CD4-positive, alpha-beta T cell (primary cell): ENCODE measurements at regions not wholly inside any gene's neighbourhood (a gene's known extent, or its start where the extent isn't known, plus 50 kb on each side); places are given as distances from the start of the nearest gene placed in this dataset.

Source experiments
- ATAC-seq: fragments of 200-7000 bp; cut with Tn5 transposase; one replicate; pipeline ENCODE4 v1.10.0; 2022; ENCODE audit warnings: mild to moderate bottlenecking; ENCODE audit not compliant: poor library complexity
- CTCF ChIA-PET: fragments of 350-600 bp; sonication (Branson Sonifier 250); formaldehyde crosslinking; loops from one replicate; lab custom pipeline; 2021; ENCODE audit warnings: antibody characterized with exemption, inconsistent platforms; lab: Charles Lee
- POLR2A ChIA-PET: fragments of 350-600 bp; sonication (Branson Sonifier 250); formaldehyde crosslinking; loops from one replicate; lab custom pipeline; 2021; ENCODE audit warnings: antibody characterized with exemption, inconsistent platforms; lab: Charles Lee
- DNase-seq, 14 experiments: peaks; one replicate each; pipeline ENCODE4 v3.0.0-alpha.2; 2013 to 2020; ENCODE audit warnings: mixed read lengths in 2 of 14
- H3K27ac ChIP-seq, 2 donors: one replicate each; pipeline versions ENCODE4 v1.5.1 to v1.7.0; 2013; ENCODE audit warnings: low read length in 2 of 2, low read depth in 1 of 2, mild to moderate bottlenecking in 1 of 2
- H3K27me3 ChIP-seq, 2 experiments: 1 replicate in 1 of 2; 2 replicates in 1 of 2; pipeline versions ENCODE4 v1.6.1 to v1.7.0; 2013; ENCODE audit warnings: low read length in 2 of 2, control low read depth in 1 of 2, mild to moderate bottlenecking in 1 of 2, moderate library complexity in 1 of 2; ENCODE audit not compliant: insufficient read depth in 2 of 2, control insufficient read depth in 1 of 2
- H3K36me3 ChIP-seq: one replicate; pipeline ENCODE4 v1.6.1; 2013; ENCODE audit warnings: low read length, control low read depth; ENCODE audit not compliant: insufficient read depth
- H3K4me1 ChIP-seq: one replicate; pipeline ENCODE4 v1.6.1; 2013; ENCODE audit warnings: low read length, control low read depth; ENCODE audit not compliant: insufficient read depth
- H3K4me3 ChIP-seq: one replicate; pipeline ENCODE4 v1.5.1; 2013; ENCODE audit warnings: mild to moderate bottlenecking, low read length, moderate library complexity
- H3K9me3 ChIP-seq, 2 experiments: 1 replicate in 1 of 2; 2 replicates in 1 of 2; pipeline versions ENCODE4 v1.6.1 to v1.7.0; 2013; ENCODE audit warnings: low read length in 2 of 2, mild to moderate bottlenecking in 2 of 2, control low read depth in 1 of 2, moderate library complexity in 1 of 2; ENCODE audit not compliant: control insufficient read depth in 1 of 2, insufficient read depth in 1 of 2
- H3K27ac Mint-ChIP-seq: one replicate; pipeline ENCODE4 v1.8.0; 2020; ENCODE audit warnings: mixed read lengths
- H3K27me3 Mint-ChIP-seq: one replicate; pipeline ENCODE4 v1.8.0; 2021; ENCODE audit warnings: mixed read lengths
- H3K36me3 Mint-ChIP-seq: one replicate; pipeline ENCODE4 v1.8.0; 2021; ENCODE audit warnings: low read depth, mixed read lengths
- H3K4me1 Mint-ChIP-seq: one replicate; pipeline ENCODE4 v1.8.0; 2021; ENCODE audit warnings: low read depth, mixed read lengths
- H3K4me3 Mint-ChIP-seq: one replicate; pipeline ENCODE4 v1.8.0; 2020; ENCODE audit warnings: mild to moderate bottlenecking, mixed read lengths
- H3K9me3 Mint-ChIP-seq: one replicate; pipeline ENCODE4 v1.8.0; 2020; ENCODE audit warnings: mixed read lengths
- CTCF ChIP-seq: fragments of 200-600 bp; IDR thresholded peaks from one replicate; pipeline ENCODE4 v1.8.0; 2022; ENCODE audit warnings: antibody characterized with exemption, mild to moderate bottlenecking
- intact Hi-C, 2 experiments: fragments of 100-400 bp; cut with DNase I in 1 of 2; cut with micrococcal nuclease in 1 of 2; formaldehyde crosslinking; loops; one replicate each; pipeline versions ENCODE4 v1.15.1 to v1.9.0; 2023 to 2025; cut with DNase I, micrococcal nuclease

GRCh38 chr16:85371948-85372347 is 241.2 kb upstream of the GSE1 start:
- Histone ChIP-seq H3K9me3 (peaks cover 0 to 3% of the 10 kb centered on the region in 2 experiments), H3K27ac (no peak overlapping the region), H3K36me3 (no peaks in the 10 kb centered on the region), H3K27me3 (peaks cover 0 to 2% of the 10 kb centered on the region in 2 experiments), H3K4me1 (no peaks in the 10 kb centered on the region), H3K4me3 (no peak overlapping the region)
- TF ChIP-seq CTCF = no peak
- Mint-ChIP-seq H3K27ac (no peak overlapping the region), H3K4me3 (no peak overlapping the region), H3K27me3 (no peaks in the 10 kb centered on the region), H3K4me1 (no peaks in the 10 kb centered on the region), H3K9me3 (no peaks in the 10 kb centered on the region), H3K36me3 (no peaks in the 10 kb centered on the region)
- ATAC-seq (no peak), DNase-seq (no peak)
- ChIA-PET CTCF (no interaction called here), POLR2A (interaction anchor here (0.9 kb wide), 1 partner anchor 244 kb away, joined by 3 read pairs; no protein-coding TSS in a partner anchor)
- intact Hi-C loops = loop anchor here in 1 of 2 experiments (2.0 kb wide), 1 partner anchor 345 kb away; no protein-coding TSS in a partner anchor

GRCh38 chr16:85372627-85373372 is 240.3 kb upstream of the GSE1 start:
- ChIA-PET POLR2A (no interaction called here), CTCF (no interaction called here)
- Histone ChIP-seq H3K9me3 (peaks cover 0 to 3% of the 10 kb centered on the region in 2 experiments), H3K36me3 (no peaks in the 10 kb centered on the region), H3K27me3 (peaks cover 0 to 2% of the 10 kb centered on the region in 2 experiments), H3K4me3 (no peak overlapping the region), H3K4me1 (no peaks in the 10 kb centered on the region), H3K27ac (no peak overlapping the region)
- Mint-ChIP-seq H3K4me1 (no peaks in the 10 kb centered on the region), H3K9me3 (no peaks in the 10 kb centered on the region), H3K36me3 (no peaks in the 10 kb centered on the region), H3K27me3 (no peaks in the 10 kb centered on the region), H3K27ac (no peak overlapping the region), H3K4me3 (no peak overlapping the region)
- DNase-seq = peak in 3 of 14 experiments; percentile 7 to 44 (median 25)
- ATAC-seq = no peak
- no peak for TF ChIP-seq CTCF
- intact Hi-C loops = no loop called here

- no peaks in the 10 kb centered on the region for H3K4me1 ChIP-seq
- peaks cover 0 to 3% of the 10 kb centered on the region in 2 experiments for H3K9me3 ChIP-seq
- H3K36me3 ChIP-seq = no peaks in the 10 kb centered on the region
- H3K27me3 Mint-ChIP-seq = no peaks in the 10 kb centered on the region
- no peak overlapping the region for H3K27ac Mint-ChIP-seq
- no peaks in the 10 kb centered on the region for H3K9me3 Mint-ChIP-seq
- ATAC-seq (no peak), DNase-seq (no peak)
- H3K4me3 Mint-ChIP-seq = no peak overlapping the region
- no peaks in the 10 kb centered on the region for H3K36me3 Mint-ChIP-seq
- CTCF ChIA-PET = no interaction called here
- H3K4me1 Mint-ChIP-seq = no peaks in the 10 kb centered on the region
- intact Hi-C loops = no loop called here
- H3K27me3 ChIP-seq = peaks cover 3 to 9% of the 10 kb centered on the region in 2 experiments
- TF ChIP-seq CTCF = no peak
- H3K27ac ChIP-seq = no peak overlapping the region
- no peak overlapping the region for H3K4me3 ChIP-seq
- POLR2A ChIA-PET = no interaction called here
Measured at GRCh38 chr16:85373741-85374570, 239.2 kb upstream of the GSE1 start.
